HEK293 (cell line): ENCODE measurements at regions not wholly inside any gene's neighbourhood (a gene's known extent, or its start where the extent isn't known, plus 50 kb on each side); places are given as distances from the start of the nearest gene placed in this dataset.

Experiments used
- CTCF ChIP-seq: fragments of 450-650 bp; formaldehyde crosslinking; IDR thresholded peaks from 2 replicates; pipeline ENCODE4 v1.5.1; 2016; ENCODE audit warnings: missing biosample characterization, missing genetic modification characterization
- PBX3 ChIP-seq: sonication (generic); formaldehyde crosslinking; IDR thresholded peaks from 2 replicates; pipeline ENCODE4 v1.8.1; 2022; ENCODE audit warnings: mild to moderate bottlenecking, moderate library complexity, missing genetic modification reagents
- REPIN1 ChIP-seq: fragments of 450-650 bp; formaldehyde crosslinking; IDR thresholded peaks from 2 replicates; pipeline ENCODE4 v1.5.1; 2017; ENCODE audit warnings: missing biosample characterization, missing genetic modification characterization, low read depth
- REST ChIP-seq: fragments of 450-650 bp; formaldehyde crosslinking; IDR thresholded peaks from 2 replicates; pipeline ENCODE4 v1.5.1; 2016; ENCODE audit warnings: missing biosample characterization, missing genetic modification characterization
- ZFP37 ChIP-seq: fragments of 450-650 bp; formaldehyde crosslinking; IDR thresholded peaks from 2 replicates; pipeline ENCODE4 v1.5.1; 2016; ENCODE audit warnings: missing biosample characterization, missing genetic modification characterization
- ZNF529 ChIP-seq: fragments of 450-650 bp; formaldehyde crosslinking; IDR thresholded peaks from 2 replicates; pipeline ENCODE4 v1.5.1; 2017; ENCODE audit warnings: missing genetic modification characterization, missing biosample characterization; ENCODE audit not compliant: insufficient replicate concordance
- ZNF660 ChIP-seq: fragments of 450-650 bp; IDR thresholded peaks from 2 replicates; pipeline ENCODE4 v1.5.1; 2018; ENCODE audit warnings: missing biosample characterization, mild to moderate bottlenecking, missing genetic modification characterization
- ZNF776 ChIP-seq: fragments of 450-650 bp; formaldehyde crosslinking; IDR thresholded peaks from 2 replicates; pipeline ENCODE4 v1.5.0; 2017; ENCODE audit warnings: missing biosample characterization, missing genetic modification characterization, borderline replicate concordance
- ZNF777 ChIP-seq: fragments of 450-650 bp; formaldehyde crosslinking; IDR thresholded peaks from 2 replicates; pipeline ENCODE4 v1.5.1; 2017; ENCODE audit warnings: missing biosample characterization, missing genetic modification characterization, borderline replicate concordance
- TF ChIP-seq, protein P1 (sequence below): fragments of 450-650 bp; formaldehyde crosslinking; IDR thresholded peaks from 2 replicates; pipeline ENCODE4 v1.5.1; 2016; ENCODE audit warnings: missing biosample characterization, missing genetic modification characterization
- TF ChIP-seq, protein P2 (sequence below): fragments of 450-650 bp; formaldehyde crosslinking; IDR thresholded peaks from 2 replicates; pipeline ENCODE4 v1.5.1; 2016; ENCODE audit warnings: missing biosample characterization, missing genetic modification characterization

- TF ChIP-seq ZFP37 (tag by site-specific recombination), result no peak
- TF ChIP-seq CTCF (tag by site-specific recombination), result no peak
- TF ChIP-seq REPIN1 (tag by site-specific recombination), result no peak
- no peak for TF ChIP-seq PBX3 (CRISPR knock-in tag)
- TF ChIP-seq REST (tag by site-specific recombination), result no peak
- TF ChIP-seq, protein P1, sequence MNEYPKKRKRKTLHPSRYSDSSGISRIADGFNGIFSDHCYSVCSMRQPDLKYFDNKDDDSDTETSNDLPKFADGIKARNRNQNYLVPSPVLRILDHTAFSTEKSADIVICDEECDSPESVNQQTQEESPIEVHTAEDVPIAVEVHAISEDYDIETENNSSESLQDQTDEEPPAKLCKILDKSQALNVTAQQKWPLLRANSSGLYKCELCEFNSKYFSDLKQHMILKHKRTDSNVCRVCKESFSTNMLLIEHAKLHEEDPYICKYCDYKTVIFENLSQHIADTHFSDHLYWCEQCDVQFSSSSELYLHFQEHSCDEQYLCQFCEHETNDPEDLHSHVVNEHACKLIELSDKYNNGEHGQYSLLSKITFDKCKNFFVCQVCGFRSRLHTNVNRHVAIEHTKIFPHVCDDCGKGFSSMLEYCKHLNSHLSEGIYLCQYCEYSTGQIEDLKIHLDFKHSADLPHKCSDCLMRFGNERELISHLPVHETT (tag by site-specific recombination), result no peak
- no peak for TF ChIP-seq ZNF777 (tag by site-specific recombination)
- no peak for TF ChIP-seq ZNF529
- TF ChIP-seq ZNF776 (tag by site-specific recombination), result no peak
- no peak for TF ChIP-seq ZNF660
- TF ChIP-seq, protein P2, sequence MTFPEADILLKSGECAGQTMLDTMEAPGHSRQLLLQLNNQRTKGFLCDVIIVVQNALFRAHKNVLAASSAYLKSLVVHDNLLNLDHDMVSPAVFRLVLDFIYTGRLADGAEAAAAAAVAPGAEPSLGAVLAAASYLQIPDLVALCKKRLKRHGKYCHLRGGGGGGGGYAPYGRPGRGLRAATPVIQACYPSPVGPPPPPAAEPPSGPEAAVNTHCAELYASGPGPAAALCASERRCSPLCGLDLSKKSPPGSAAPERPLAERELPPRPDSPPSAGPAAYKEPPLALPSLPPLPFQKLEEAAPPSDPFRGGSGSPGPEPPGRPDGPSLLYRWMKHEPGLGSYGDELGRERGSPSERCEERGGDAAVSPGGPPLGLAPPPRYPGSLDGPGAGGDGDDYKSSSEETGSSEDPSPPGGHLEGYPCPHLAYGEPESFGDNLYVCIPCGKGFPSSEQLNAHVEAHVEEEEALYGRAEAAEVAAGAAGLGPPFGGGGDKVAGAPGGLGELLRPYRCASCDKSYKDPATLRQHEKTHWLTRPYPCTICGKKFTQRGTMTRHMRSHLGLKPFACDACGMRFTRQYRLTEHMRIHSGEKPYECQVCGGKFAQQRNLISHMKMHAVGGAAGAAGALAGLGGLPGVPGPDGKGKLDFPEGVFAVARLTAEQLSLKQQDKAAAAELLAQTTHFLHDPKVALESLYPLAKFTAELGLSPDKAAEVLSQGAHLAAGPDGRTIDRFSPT (tag by site-specific recombination), result no peak
Measured at GRCh38 chr2:240310201-240310600, 125.3 kb upstream of the GPC1 start.
